GM21381 (cell line): ENCODE measurements at regions not wholly inside any gene's neighbourhood (a gene's known extent, or its start where the extent isn't known, plus 50 kb on each side); places are given as distances from the start of the nearest gene placed in this dataset.
"Not testable (repeated sequence)": the region's sequence is repeated elsewhere in the genome, so short reads cannot be mapped to it uniquely, and the experiment has no call there.

Experiments used
- ATAC-seq: cut with Tn5 transposase; IDR thresholded peaks from one replicate; pipeline ENCODE4 v1.9.1; 2021; ENCODE audit warnings: mild to moderate bottlenecking, moderate library complexity; ENCODE audit not compliant: unreplicated experiment

- no peak for ATAC-seq
Measured at GRCh38 chr18:1778496-1779178, 792.7 kb downstream of the METTL4 start.

GRCh38 chr18:1779587-1779986, 791.7 kb downstream of the METTL4 start:
- no peak for ATAC-seq

GRCh38 chr18:1784113-1784512, 787.2 kb downstream of the METTL4 start:
- no peak for ATAC-seq

GRCh38 chr18:1785980-1786379, 785.3 kb downstream of the METTL4 start:
- not testable (repeated sequence) for ATAC-seq

GRCh38 chr18:1796636-1797035, 774.7 kb downstream of the METTL4 start:
- ATAC-seq = no peak

GRCh38 chr18:1797235-1797634, 774.1 kb downstream of the METTL4 start:
- ATAC-seq = no peak

GRCh38 chr18:1805521-1805920, 765.8 kb downstream of the METTL4 start:
- no peak for ATAC-seq

- ATAC-seq = no peak
Measured at GRCh38 chr18:1806884-1807615, 764.3 kb downstream of the METTL4 start.

- no peak for ATAC-seq
Measured at GRCh38 chr18:1811282-1811681, 760.0 kb downstream of the METTL4 start.

- no peak for ATAC-seq
Measured at GRCh38 chr18:1825296-1825695, 746.0 kb downstream of the METTL4 start.

- no peak for ATAC-seq
Measured at GRCh38 chr18:1840878-1841277, 730.4 kb downstream of the METTL4 start.

- ATAC-seq = no peak
Measured at GRCh38 chr18:1846640-1847039, 724.7 kb downstream of the METTL4 start.

GRCh38 chr18:1848716-1849115, 722.6 kb downstream of the METTL4 start:
- no peak for ATAC-seq

GRCh38 chr18:1849386-1849785, 721.9 kb downstream of the METTL4 start:
- no peak for ATAC-seq

- not testable (repeated sequence) for ATAC-seq
Measured at GRCh38 chr18:1857281-1857680, 714.0 kb downstream of the METTL4 start.

GRCh38 chr18:1861473-1861872, 709.8 kb downstream of the METTL4 start:
- no peak for ATAC-seq

- ATAC-seq = no peak
Measured at GRCh38 chr18:1865869-1866268, 705.4 kb downstream of the METTL4 start.

- ATAC-seq = no peak
Measured at GRCh38 chr18:1872274-1872673, 699.0 kb downstream of the METTL4 start.

GRCh38 chr18:1875219-1875618, 696.1 kb downstream of the METTL4 start:
- no peak for ATAC-seq

- ATAC-seq = no peak
Measured at GRCh38 chr18:1884623-1885022, 686.7 kb downstream of the METTL4 start.

- no peak for ATAC-seq
Measured at GRCh38 chr18:1891641-1892040, 679.7 kb downstream of the METTL4 start.

GRCh38 chr18:1892191-1892590, 679.1 kb downstream of the METTL4 start:
- ATAC-seq = no peak
